Breast epithelium (tissue), 4 donors: ENCODE measurements at regions not wholly inside any gene's neighbourhood (a gene's known extent, or its start where the extent isn't known, plus 50 kb on each side); places are given as distances from the start of the nearest gene placed in this dataset.

Experiments
- DNase-seq, 2 donors: peaks; one replicate each; pipeline ENCODE4 v3.0.0-alpha.2; 2019; ENCODE audit warnings: low spot score in 2 of 2
- H3K27ac ChIP-seq, 2 donors: fragments of 200-600 bp; sonication (generic) in 1 of 2; one replicate each; pipeline ENCODE4 v1.5.1; 2016 to 2019; ENCODE audit warnings: mild to moderate bottlenecking in 1 of 2
- H3K27me3 ChIP-seq, 2 donors: fragments of 200-600 bp; sonication (generic) in 1 of 2; one replicate each; pipeline versions ENCODE4 v1.5.1 to v1.6.0; 2017 to 2019; ENCODE audit warnings: control low read depth in 1 of 2, mild to moderate bottlenecking in 1 of 2
- H3K36me3 ChIP-seq: fragments of 200-600 bp; one replicate; pipeline ENCODE4 v1.5.1; 2019
- H3K4me1 ChIP-seq, 2 donors: fragments of 200-600 bp; sonication (generic); one replicate each; pipeline ENCODE4 v1.5.1; 2016 to 2019; ENCODE audit warnings: control low read depth in 1 of 2
- H3K4me3 ChIP-seq, 3 donors: fragments of 200-600 bp; sonication (generic); 1 replicate in 2 of 3; 2 replicates in 1 of 3; pipeline ENCODE4 v1.5.1; 2016 to 2019; ENCODE audit warnings: mild to moderate bottlenecking in 3 of 3, moderate library complexity in 2 of 3
- H3K9me3 ChIP-seq, 2 donors: fragments of 200-600 bp; sonication (generic) in 1 of 2; one replicate each; pipeline ENCODE4 v1.5.1; 2016 to 2019; ENCODE audit warnings: control low read depth in 1 of 2
- POLR2A ChIP-seq: fragments of 450-650 bp; IDR thresholded peaks from one replicate; pipeline ENCODE4 v1.6.1; 2016; ENCODE audit warnings: antibody characterized with exemption, mild to moderate bottlenecking, moderate library complexity
- POLR2AphosphoS5 ChIP-seq, 3 donors: sonication (generic); formaldehyde crosslinking; IDR thresholded peaks; one replicate each; pipeline ENCODE4 v1.6.1; 2017; ENCODE audit warnings: antibody characterized with exemption in 3 of 3
- intact Hi-C: fragments of 100-400 bp; cut with DNase I; formaldehyde crosslinking; loops from one replicate; pipeline ENCODE4 v1.15.1; 2023; ENCODE audit warnings: low total_unique reads
- TF ChIP-seq, protein P1 (sequence below), 3 donors: fragments of 450-650 bp; IDR thresholded peaks; one replicate each; pipeline ENCODE4 v1.5.1; 2016 to 2017; ENCODE audit warnings: antibody characterized with exemption in 3 of 3, mild to moderate bottlenecking in 3 of 3, moderate library complexity in 3 of 3

DNA sequence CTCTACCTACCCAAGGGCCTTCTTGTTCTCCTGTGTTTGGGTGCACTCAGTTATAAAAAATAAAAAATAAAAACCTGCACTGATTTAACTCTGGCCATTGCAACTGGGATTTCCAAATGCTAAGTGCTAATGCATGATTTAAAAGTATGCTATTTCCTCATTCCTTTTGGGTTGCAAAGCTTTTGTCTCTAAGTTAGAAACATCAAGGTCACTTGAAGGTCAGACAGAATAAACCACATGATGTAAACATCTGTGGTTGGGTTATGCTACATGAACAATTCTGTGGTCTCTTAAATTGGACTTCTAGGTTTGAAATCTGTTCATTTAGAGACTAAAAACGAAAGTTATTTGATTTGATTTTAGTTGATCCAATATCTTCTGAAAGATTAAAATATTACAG, 1547.4 kb upstream of the TENM3 start:
- peaks cover 0 to 6% of the 10 kb centered on the region in 2 donors for H3K9me3 ChIP-seq
- H3K4me1 ChIP-seq: no peaks in the 10 kb centered on the region
- H3K4me3 ChIP-seq: no peak overlapping the region
- H3K27ac ChIP-seq: no peak overlapping the region
- intact Hi-C loops: no loop called here
- TF ChIP-seq POLR2A (no peak), POLR2AphosphoS5 (IDR thresholded peaks at IDR 0.05) (no peak)
- TF ChIP-seq, protein P1, sequence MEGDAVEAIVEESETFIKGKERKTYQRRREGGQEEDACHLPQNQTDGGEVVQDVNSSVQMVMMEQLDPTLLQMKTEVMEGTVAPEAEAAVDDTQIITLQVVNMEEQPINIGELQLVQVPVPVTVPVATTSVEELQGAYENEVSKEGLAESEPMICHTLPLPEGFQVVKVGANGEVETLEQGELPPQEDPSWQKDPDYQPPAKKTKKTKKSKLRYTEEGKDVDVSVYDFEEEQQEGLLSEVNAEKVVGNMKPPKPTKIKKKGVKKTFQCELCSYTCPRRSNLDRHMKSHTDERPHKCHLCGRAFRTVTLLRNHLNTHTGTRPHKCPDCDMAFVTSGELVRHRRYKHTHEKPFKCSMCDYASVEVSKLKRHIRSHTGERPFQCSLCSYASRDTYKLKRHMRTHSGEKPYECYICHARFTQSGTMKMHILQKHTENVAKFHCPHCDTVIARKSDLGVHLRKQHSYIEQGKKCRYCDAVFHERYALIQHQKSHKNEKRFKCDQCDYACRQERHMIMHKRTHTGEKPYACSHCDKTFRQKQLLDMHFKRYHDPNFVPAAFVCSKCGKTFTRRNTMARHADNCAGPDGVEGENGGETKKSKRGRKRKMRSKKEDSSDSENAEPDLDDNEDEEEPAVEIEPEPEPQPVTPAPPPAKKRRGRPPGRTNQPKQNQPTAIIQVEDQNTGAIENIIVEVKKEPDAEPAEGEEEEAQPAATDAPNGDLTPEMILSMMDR (IDR thresholded peaks at IDR 0.05): no peak
- no peak for DNase-seq
- no peaks in the 10 kb centered on the region for H3K36me3 ChIP-seq
- no peaks in the 10 kb centered on the region for H3K27me3 ChIP-seq

DNA sequence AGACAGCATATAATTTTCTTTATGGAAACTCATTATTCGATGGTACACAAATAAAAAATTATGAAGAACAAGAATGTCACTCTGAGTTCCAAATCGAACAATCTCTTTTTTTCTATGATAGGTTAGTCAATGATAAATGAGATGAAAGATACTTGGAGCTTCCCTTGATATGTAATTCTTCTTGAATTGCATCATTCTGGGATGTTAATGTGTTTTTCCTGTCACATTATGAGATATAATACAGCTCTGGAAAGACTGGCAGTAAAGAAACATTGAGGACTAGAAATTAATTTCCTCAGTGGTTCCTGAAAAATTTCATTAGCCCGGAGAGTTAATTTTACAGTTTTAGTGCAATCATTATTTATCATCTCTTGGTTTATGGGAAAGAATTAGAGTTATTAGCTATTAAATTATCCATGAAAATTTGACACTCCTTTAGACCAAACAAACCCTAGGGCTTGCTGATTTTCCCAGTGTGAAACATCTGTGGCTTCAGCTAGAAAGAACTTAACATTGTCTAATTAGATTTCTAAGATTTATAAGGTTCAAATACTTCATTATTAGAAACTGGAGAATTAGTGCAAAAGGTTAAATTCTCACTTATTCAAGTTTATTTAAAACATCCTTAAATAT, 1546.6 kb upstream of the TENM3 start:
- no peak overlapping the region for H3K4me3 ChIP-seq
- H3K36me3 ChIP-seq: no peaks in the 10 kb centered on the region
- no peaks in the 10 kb centered on the region for H3K27me3 ChIP-seq
- peaks cover 0 to 6% of the 10 kb centered on the region in 2 donors for H3K9me3 ChIP-seq
- intact Hi-C loops: no loop called here
- TF ChIP-seq, protein P1 (IDR thresholded peaks at IDR 0.05): no peak
- TF ChIP-seq POLR2AphosphoS5 (IDR thresholded peaks at IDR 0.05) (no peak), POLR2A (no peak)
- no peaks in the 10 kb centered on the region for H3K4me1 ChIP-seq
- DNase-seq: no peak
- no peak overlapping the region for H3K27ac ChIP-seq

DNA sequence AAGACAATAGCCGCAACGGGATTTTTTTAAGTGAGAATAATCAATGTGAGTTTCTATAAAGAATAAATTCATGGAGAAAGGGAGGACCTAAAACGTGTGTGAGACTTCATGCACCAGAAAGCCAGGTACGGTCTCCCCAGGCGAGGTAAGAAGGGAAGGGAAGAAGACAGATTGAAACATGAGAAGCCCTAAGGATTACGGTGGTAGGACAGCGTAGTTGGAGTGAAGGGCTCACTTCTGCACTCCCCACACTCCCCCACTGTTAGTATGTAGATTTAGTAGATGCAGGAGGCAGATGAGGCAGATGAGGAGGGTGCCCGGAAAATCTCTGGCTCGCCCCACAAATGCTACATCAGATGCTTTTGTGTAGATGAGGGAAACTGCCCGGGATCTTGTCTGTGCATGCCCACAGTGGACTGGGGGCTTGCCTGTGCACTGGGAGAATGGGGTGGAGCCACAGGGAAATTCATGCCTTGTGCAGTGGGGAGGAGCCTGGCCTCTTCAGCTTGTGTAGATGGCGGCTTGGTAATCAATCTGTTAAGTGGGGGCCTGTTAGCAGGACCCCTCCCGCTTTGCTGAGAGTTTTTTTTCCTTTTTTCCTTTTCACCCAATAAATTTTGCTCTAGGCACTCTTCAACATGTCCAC, 1544.5 kb upstream of the TENM3 start:
- Histone ChIP-seq H3K4me1 (no peaks in the 10 kb centered on the region), H3K9me3 (no peaks in the 10 kb centered on the region), H3K36me3 (no peaks in the 10 kb centered on the region), H3K27ac (no peak overlapping the region), H3K27me3 (no peaks in the 10 kb centered on the region), H3K4me3 (no peak overlapping the region)
- no peak for DNase-seq
- TF ChIP-seq POLR2AphosphoS5 (IDR thresholded peaks at IDR 0.05) (no peak), POLR2A (no peak)
- TF ChIP-seq, protein P1 (IDR thresholded peaks at IDR 0.05): no peak
- intact Hi-C loops: no loop called here

DNA sequence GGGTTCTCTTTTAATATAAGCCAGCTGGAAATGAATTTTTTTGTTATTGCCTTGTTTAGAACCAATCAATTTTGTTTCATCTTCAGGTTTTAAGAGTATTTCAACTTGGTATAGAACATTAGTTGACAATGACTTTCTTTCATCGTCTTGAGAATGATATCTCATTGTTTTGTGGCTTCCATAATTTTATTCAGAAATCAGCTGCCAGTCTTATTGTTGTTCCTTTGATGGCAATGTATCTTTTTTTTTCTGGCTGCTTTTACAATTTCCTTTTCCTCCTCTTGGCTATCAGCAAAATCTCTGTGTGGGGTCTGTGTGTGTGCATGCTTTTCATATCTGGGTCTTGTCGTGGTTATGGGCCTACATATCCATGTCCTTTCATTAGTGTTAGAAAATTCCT, 1536.4 kb upstream of the TENM3 start:
- intact Hi-C loops: no loop called here
- H3K27me3 ChIP-seq: no peaks in the 10 kb centered on the region
- H3K36me3 ChIP-seq: no peaks in the 10 kb centered on the region
- H3K4me3 ChIP-seq: no peak overlapping the region
- peaks cover 0 to 13% of the 10 kb centered on the region in 2 donors for H3K9me3 ChIP-seq
- TF ChIP-seq POLR2A (no peak), POLR2AphosphoS5 (IDR thresholded peaks at IDR 0.05) (no peak)
- TF ChIP-seq, protein P1 (IDR thresholded peaks at IDR 0.05): no peak
- DNase-seq: no peak
- H3K27ac ChIP-seq: no peak overlapping the region
- H3K4me1 ChIP-seq: no peaks in the 10 kb centered on the region

DNA sequence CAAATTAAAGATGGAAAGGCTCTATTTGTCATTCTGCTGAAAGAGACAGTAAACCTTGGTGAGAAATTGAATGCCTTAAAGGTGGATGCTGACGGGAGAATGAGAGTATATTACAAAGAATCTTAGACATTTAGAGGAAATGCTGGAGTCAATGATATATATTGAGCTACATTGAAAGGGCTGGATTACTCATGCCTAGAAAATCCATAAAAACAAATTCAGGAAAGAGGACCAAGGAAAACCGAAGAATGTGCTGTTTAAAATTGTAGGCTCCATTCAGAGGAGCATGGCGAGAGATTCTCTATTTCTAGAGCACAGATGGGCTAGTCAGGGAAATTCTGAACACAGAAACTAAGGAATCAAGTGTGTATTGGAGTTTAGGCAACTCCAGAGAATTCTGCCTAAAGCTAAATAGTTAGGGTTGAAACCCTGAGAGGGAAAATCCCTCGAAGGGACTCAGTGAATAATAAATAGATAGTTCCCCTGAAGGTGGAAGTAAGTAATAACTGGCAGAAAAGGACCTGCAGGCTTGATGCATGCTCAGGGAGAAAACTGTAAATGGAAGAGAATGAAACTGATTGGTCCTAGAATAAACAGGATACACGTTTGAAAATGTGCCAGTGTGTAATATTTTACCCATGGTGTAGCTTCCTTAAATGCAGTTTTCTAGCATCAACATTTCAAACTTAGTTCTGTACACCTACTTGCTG, 1532.4 kb upstream of the TENM3 start:
- Histone ChIP-seq H3K36me3 (no peaks in the 10 kb centered on the region), H3K9me3 (peaks cover 0 to 13% of the 10 kb centered on the region in 2 donors), H3K4me1 (no peaks in the 10 kb centered on the region), H3K27ac (no peak overlapping the region), H3K4me3 (no peak overlapping the region), H3K27me3 (no peaks in the 10 kb centered on the region)
- TF ChIP-seq POLR2AphosphoS5 (IDR thresholded peaks at IDR 0.05): no peak
- TF ChIP-seq POLR2A: no peak
- TF ChIP-seq, protein P1 (IDR thresholded peaks at IDR 0.05): no peak
- intact Hi-C loops: no loop called here
- no peak for DNase-seq
